K562 (cell line): ENCODE measurements at regions not wholly inside any gene's neighbourhood (a gene's known extent, or its start where the extent isn't known, plus 50 kb on each side); places are given as distances from the start of the nearest gene placed in this dataset.

Experiments
- ATAC-seq: fragments of 200-7000 bp; cut with Tn5 transposase; 3 replicates; pipeline ENCODE4 v1.9.1; 2020; ENCODE audit warnings: moderate library complexity
- BruUV-seq: library from RNA; stranded (reverse); fragments of 400-500 nt; replicated peaks from 2 replicates; lab custom pipeline; 2021; lab: Mats Ljungman, UMichigan
- CTCF ChIA-PET: fragments of 300-600 bp; formaldehyde crosslinking; extraction: SDS; loops from one replicate; lab custom pipeline; 2021; ENCODE audit warnings: low intra/inter-chr PET ratio; lab: Yijun Ruan, JAX
- POLR2A ChIA-PET: fragments of 300-600, 350-650 bp; sonication (Branson Sonifier 250); formaldehyde crosslinking; extraction: SDS; loops from one replicate; lab custom pipeline; 2021; ENCODE audit warnings: antibody characterized with exemption, inconsistent platforms; lab: Yijun Ruan, JAX
- DNase-seq, 4 experiments: peaks; one replicate each; pipeline versions ENCODE4 v3.0.0 to v3.0.0-alpha.2; 2011 to 2018; ENCODE audit warnings: low spot score in 3 of 4, mixed read lengths in 3 of 4; ENCODE audit errors: extremely low read depth in 1 of 4
- FAIRE-seq: peaks from 2 replicates; lab custom pipeline; 2011; peaks lifted over from hg19 to GRCh38; lab: Jason Lieb, UNC
- H2AFZ ChIP-seq: 2 replicates; pipeline ENCODE4 v1.6.0; 2011; ENCODE audit warnings: low read depth, low read length, control low read depth, inconsistent platforms
- H3K27ac ChIP-seq: fragments of 200-600 bp; 3 replicates; pipeline ENCODE4 v1.8.0; 2011; ENCODE audit warnings: low read depth, mild to moderate bottlenecking, control low read depth, inconsistent platforms, low read length, moderate library complexity, mixed read lengths; ENCODE audit errors: extremely low read depth
- H3K27me3 ChIP-seq, 2 experiments: fragments of 300-600 bp in 1 of 2; 2 replicates in 1 of 2; 3 replicates in 1 of 2; pipeline versions ENCODE4 v1.6.0 to v1.8.0; 2011; ENCODE audit warnings: inconsistent platforms in 2 of 2, low read length in 2 of 2, mild to moderate bottlenecking in 1 of 2, mixed read lengths in 1 of 2, moderate library complexity in 1 of 2; ENCODE audit not compliant: control insufficient read depth in 2 of 2, insufficient read depth in 2 of 2
- H3K36me3 ChIP-seq: fragments of 300-600 bp; 3 replicates; pipeline ENCODE4 v1.8.0; 2011; ENCODE audit warnings: mild to moderate bottlenecking, low read length, inconsistent platforms; ENCODE audit not compliant: control insufficient read depth, insufficient read depth
- H3K4me1 ChIP-seq, 2 experiments: fragments of 200-600 bp in 1 of 2; replicated peaks in 1 of 2; 2 replicates in 1 of 2; 3 replicates in 1 of 2; pipeline versions ENCODE4 v1.5.1 to v1.8.0; 2011; ENCODE audit warnings: inconsistent platforms in 2 of 2, low read length in 2 of 2, mild to moderate bottlenecking in 1 of 2, mixed read lengths in 1 of 2, moderate library complexity in 1 of 2; ENCODE audit not compliant: control insufficient read depth in 2 of 2, insufficient read depth in 2 of 2
- H3K4me2 ChIP-seq: 2 replicates; pipeline ENCODE4 v1.6.1; 2011; ENCODE audit warnings: low read length, control low read depth, inconsistent platforms, mixed read lengths; ENCODE audit not compliant: insufficient read depth
- H3K4me3 ChIP-seq: fragments of 200-600 bp; sonication (generic), shearing (Covaris generic); 2 replicates; pipeline ENCODE4 v1.5.1; 2016; ENCODE audit warnings: control low read depth, inconsistent platforms
- H3K79me2 ChIP-seq: fragments of 200-600 bp; 3 replicates; pipeline ENCODE4 v1.8.0; 2011; ENCODE audit warnings: low read length, inconsistent platforms; ENCODE audit not compliant: control insufficient read depth, insufficient read depth
- H3K9ac ChIP-seq, 2 experiments: 2 replicates each; pipeline versions ENCODE4 v1.6.0 to v1.6.1; 2011; ENCODE audit warnings: low read depth in 2 of 2, low read length in 2 of 2, control low read depth in 1 of 2, inconsistent platforms in 1 of 2, mild to moderate bottlenecking in 1 of 2, mixed read lengths in 1 of 2; ENCODE audit not compliant: insufficient read depth in 1 of 2
- H3K9me1 ChIP-seq: one replicate; pipeline ENCODE4 v1.6.0; 2011; ENCODE audit warnings: inconsistent platforms, mild to moderate bottlenecking, low read length, moderate library complexity; ENCODE audit not compliant: control insufficient read depth, insufficient read depth
- H3K9me3 ChIP-seq: replicated peaks from 2 replicates; pipeline ENCODE4 v1.5.1; 2011; ENCODE audit warnings: low read depth, low read length, inconsistent platforms; ENCODE audit not compliant: control insufficient read depth, insufficient read depth
- H4K20me1 ChIP-seq: replicated peaks from 2 replicates; pipeline ENCODE4 v1.6.1; 2011; ENCODE audit warnings: low read length, inconsistent platforms, mixed read lengths; ENCODE audit not compliant: control insufficient read depth, insufficient read depth
- ATF1 ChIP-seq, 2 experiments: fragments of 450-650 bp in 1 of 2; IDR thresholded peaks; 2 replicates each; pipeline ENCODE4 v1.6.1; 2016; ENCODE audit warnings: missing compliant biosample characterization in 1 of 2, missing genetic modification characterization in 1 of 2
- CTCFL ChIP-seq: IDR thresholded peaks from 2 replicates; pipeline ENCODE4 v1.6.1; 2011; ENCODE audit warnings: borderline replicate concordance, low read depth, mild to moderate bottlenecking, moderate library complexity, low read length; ENCODE audit not compliant: insufficient read depth, poor library complexity, severe bottlenecking
- DMBX1 ChIP-seq: fragments of 250-450 bp; sonication (Bioruptor Pico); IDR thresholded peaks from 2 replicates; pipeline ENCODE4 v1.8.0; 2022; ENCODE audit warnings: inconsistent platforms, mild to moderate bottlenecking, moderate library complexity, borderline replicate concordance
- GMEB1 ChIP-seq: fragments of 250-450 bp; sonication (Bioruptor Pico); IDR thresholded peaks from 2 replicates; pipeline ENCODE4 v1.4.0; 2020; ENCODE audit warnings: mild to moderate bottlenecking
- HDAC1 ChIP-seq, 2 experiments: fragments of 450-650 bp; IDR thresholded peaks; 2 replicates each; pipeline ENCODE4 v1.6.1; 2016 to 2017; ENCODE audit warnings: inconsistent platforms in 1 of 2, mild to moderate bottlenecking in 1 of 2, moderate library complexity in 1 of 2
- MAFG ChIP-seq: fragments of 450-650 bp; conservative IDR thresholded peaks from 2 replicates; pipeline ENCODE4 v1.6.1; 2016; ENCODE audit warnings: missing genetic modification characterization, missing compliant biosample characterization
- MCM2 ChIP-seq: fragments of 450-650 bp; IDR thresholded peaks from 2 replicates; pipeline ENCODE4 v1.6.1; 2017; ENCODE audit warnings: low read depth, mild to moderate bottlenecking
- SAFB ChIP-seq: fragments of 200-400 bp; formaldehyde crosslinking; IDR thresholded peaks from 2 replicates; pipeline ENCODE4 v1.6.1; 2017; ENCODE audit warnings: low read depth, low read length, borderline replicate concordance
- SMC3 ChIP-seq: conservative IDR thresholded peaks from 2 replicates; pipeline ENCODE4 v1.6.1; 2011; ENCODE audit warnings: low read depth, low read length, improper control_type of control experiment; ENCODE audit not compliant: insufficient read depth
- SPI1 ChIP-seq: IDR thresholded peaks from 2 replicates; pipeline ENCODE4 v1.6.1; 2011; ENCODE audit warnings: low read depth, low read length, control low read depth, borderline replicate concordance
- ZNF197 ChIP-seq: fragments of 200-800 bp; sonication (Bioruptor generic); IDR thresholded peaks from 2 replicates; pipeline ENCODE4 v1.6.1; 2016; ENCODE audit warnings: low read depth, missing genetic modification characterization, missing compliant biosample characterization
- ZNF699 ChIP-seq: fragments of 250-450 bp; sonication (Bioruptor Pico); IDR thresholded peaks from 2 replicates; pipeline ENCODE4 v1.8.0; 2021; ENCODE audit warnings: mild to moderate bottlenecking, moderate library complexity; ENCODE audit not compliant: insufficient replicate concordance
- WGBS: fragments of 100-300 bp; shearing (Covaris generic); methylation state at CpG from one replicate; pipeline ENCODE4 v1.1.6; 2016; ENCODE audit warnings: low coverage, mixed read lengths; ENCODE audit not compliant: insufficient coverage; ENCODE audit errors: missing lambda C conversion rate; 5-methylcytosine and 5-hydroxymethylcytosine counted together
- in situ Hi-C: fragments of 300-500 bp; cut with MboI; formaldehyde crosslinking; loops from 4 replicates; pipeline ENCODE4 v1.15.0; 2018; ENCODE audit warnings: inconsistent platforms, mixed read lengths
- intact Hi-C: fragments of 100-400 bp; cut with micrococcal nuclease; formaldehyde crosslinking; loops from 2 replicates; pipeline ENCODE4 v1.14.2; 2022

- Histone ChIP-seq H3K36me3 (no peaks in the 10 kb centered on the region), H3K27ac (no peak overlapping the region), H4K20me1 (no peaks in the 10 kb centered on the region), H3K4me2 (no peak overlapping the region), H3K4me1 (no peaks in the 10 kb centered on the region; a peak in 1 of 5 replicates)
- DNase-seq, result no peak
- TF ChIP-seq ATF1 (CRISPR knock-in tag; IDR thresholded peaks at IDR 0.05), result no peak
- no peak for TF ChIP-seq ATF1 (tag; IDR thresholded peaks at IDR 0.05)
- no peak for TF ChIP-seq MAFG (tag)
- TF ChIP-seq, all 486 proteins: peak for 0
- WGBS, result 2% methylated on average over 5 of the region's 5 CpGs
- POLR2A ChIA-PET, result no interaction called here
- Histone ChIP-seq H3K9me1 (no peaks in the 10 kb centered on the region), H3K9ac (no peak overlapping the region), H2AFZ (no peak overlapping the region), H3K79me2 (no peaks in the 10 kb centered on the region), H3K4me3 (no peak overlapping the region), H3K9me3 (no peaks in the 10 kb centered on the region), H3K27me3 (peaks cover 3 to 11% of the 10 kb centered on the region in 2 experiments; a peak in 4 of 5 replicates)
- FAIRE-seq, result no peak
- in situ Hi-C loops, result no loop called here
- BruUV-seq, result no TSS peak
- CTCF ChIA-PET, result no interaction called here
- intact Hi-C loops, result no loop called here
- no peak for ATAC-seq
These were observed 153.7 kb upstream of the VSTM2B start for GRCh38 chr19:29372091-29372415.

GRCh38 chr19:29372461-29372860 lies 153.3 kb upstream of the VSTM2B start:
- no peaks in the 10 kb centered on the region for H4K20me1 ChIP-seq
- BruUV-seq, result no TSS peak
- no peak overlapping the region for H3K4me3 ChIP-seq
- no peaks in the 10 kb centered on the region; a peak in 1 of 5 replicates for H3K4me1 ChIP-seq
- no peaks in the 10 kb centered on the region for H3K9me1 ChIP-seq
- in situ Hi-C loops, result no loop called here
- ChIA-PET CTCF (no interaction called here), POLR2A (no interaction called here)
- no peak overlapping the region for H3K4me2 ChIP-seq
- H3K79me2 ChIP-seq, result no peaks in the 10 kb centered on the region
- DNase-seq (no peak), FAIRE-seq (no peak), ATAC-seq (no peak)
- H3K27ac ChIP-seq, result no peak overlapping the region
- intact Hi-C loops, result no loop called here
- WGBS, result 0% methylated on average over 3 of the region's 3 CpGs
- H2AFZ ChIP-seq, result no peak overlapping the region
- H3K9me3 ChIP-seq, result no peaks in the 10 kb centered on the region
- H3K9ac ChIP-seq, result no peak overlapping the region
- H3K36me3 ChIP-seq, result no peaks in the 10 kb centered on the region
- H3K27me3 ChIP-seq, result peaks cover 3 to 11% of the 10 kb centered on the region in 2 experiments; a peak in 3 of 5 replicates
- TF ChIP-seq GMEB1 (CRISPR knock-in tag), result no peak
- TF ChIP-seq SAFB, result no peak
- TF ChIP-seq MCM2, result no peak
- TF ChIP-seq SPI1, result no peak
- no peak for TF ChIP-seq CTCFL
- no peak for TF ChIP-seq HDAC1 (IDR thresholded peaks at IDR 0.05)
- no peak for TF ChIP-seq ZNF699 (CRISPR knock-in tag)
- no peak for TF ChIP-seq DMBX1
- TF ChIP-seq SMC3, result no peak
- TF ChIP-seq ZNF197 (CRISPR knock-in tag), result no peak
